HG03342 (cell line): ENCODE measurements at regions not wholly inside any gene's neighbourhood (a gene's known extent, or its start where the extent isn't known, plus 50 kb on each side); places are given as distances from the start of the nearest gene placed in this dataset.

ENCODE experiments used
- ATAC-seq: cut with Tn5 transposase; IDR thresholded peaks from one replicate; pipeline ENCODE4 v1.9.1; 2021; ENCODE audit warnings: mild to moderate bottlenecking, moderate library complexity; ENCODE audit not compliant: unreplicated experiment

DNA sequence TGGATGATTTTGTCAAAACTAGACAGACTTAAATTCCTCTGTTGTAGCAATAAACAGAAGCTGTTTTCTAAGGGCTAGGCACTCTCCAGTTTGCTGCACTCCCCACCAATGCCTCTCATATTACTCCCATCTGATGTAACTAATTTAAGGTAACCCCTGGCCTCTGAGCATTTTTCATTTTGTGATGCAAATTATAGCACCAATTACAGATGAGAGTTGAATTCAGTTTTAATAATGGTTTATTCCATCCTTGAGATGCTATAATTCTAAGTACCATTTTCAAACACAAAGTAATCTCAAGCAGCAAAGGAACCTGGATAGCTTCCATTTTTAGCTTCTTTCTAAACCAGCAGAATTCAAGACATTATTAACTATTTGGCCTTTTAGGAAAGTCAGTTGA, 280.4 kb upstream of the DAB1 start:
- no peak for ATAC-seq

DNA sequence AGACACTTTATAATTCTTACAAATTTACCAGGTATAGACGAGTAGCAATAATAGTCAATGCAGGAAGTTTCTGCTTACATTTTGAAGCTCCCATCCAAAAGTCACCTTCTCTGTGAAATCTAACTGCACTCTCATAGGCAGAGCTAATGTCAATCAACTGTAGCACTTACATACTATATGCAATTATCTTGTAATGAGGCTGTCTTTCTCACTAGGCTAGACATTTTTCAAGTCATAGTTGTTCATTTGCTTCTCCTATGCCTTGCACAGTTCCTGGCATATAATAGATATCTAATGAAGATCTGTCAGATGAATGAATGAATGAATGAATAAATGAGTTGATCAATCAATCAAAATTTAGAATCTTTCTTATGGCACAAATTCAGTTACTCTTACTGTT, 273.0 kb upstream of the DAB1 start:
- ATAC-seq: no peak

DNA sequence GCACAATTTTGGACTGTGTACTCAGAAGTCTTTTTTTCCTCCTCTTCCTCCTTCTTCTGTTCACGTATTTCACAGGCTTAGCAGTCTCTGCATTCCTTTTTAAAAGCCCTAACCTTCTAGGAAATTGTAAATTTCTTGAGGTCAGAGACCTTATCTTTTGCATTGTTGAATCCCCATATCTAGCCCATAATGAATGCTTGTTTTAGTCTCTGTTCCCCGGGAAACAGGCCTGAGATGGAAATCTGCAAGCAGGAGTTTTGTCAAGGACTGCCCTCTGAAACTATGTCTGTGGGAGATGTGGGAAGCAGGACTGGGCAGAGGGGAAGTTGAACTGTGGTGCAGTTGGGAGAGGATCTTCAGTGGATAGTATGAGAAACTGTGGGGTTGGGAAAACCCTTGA, 272.2 kb upstream of the DAB1 start:
- ATAC-seq: no peak

DNA sequence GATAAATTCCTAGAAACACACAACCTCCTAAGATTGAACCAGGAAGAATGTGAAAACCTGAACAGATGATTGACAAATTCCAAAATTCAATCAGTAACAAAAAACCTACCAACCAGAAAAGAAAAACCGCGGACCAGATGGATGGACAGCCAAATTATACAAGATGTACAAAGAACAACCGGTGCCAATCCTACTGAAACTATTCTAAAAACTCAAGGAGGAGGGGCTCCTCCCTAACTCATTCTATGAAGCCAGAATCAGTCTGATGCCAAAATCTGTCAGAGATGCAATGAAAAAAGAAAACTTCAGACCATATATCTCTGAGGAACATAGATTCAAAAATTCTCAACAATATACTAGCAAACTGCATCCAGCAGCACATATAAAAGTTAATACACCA, 262.4 kb upstream of the DAB1 start:
- ATAC-seq: no peak

DNA sequence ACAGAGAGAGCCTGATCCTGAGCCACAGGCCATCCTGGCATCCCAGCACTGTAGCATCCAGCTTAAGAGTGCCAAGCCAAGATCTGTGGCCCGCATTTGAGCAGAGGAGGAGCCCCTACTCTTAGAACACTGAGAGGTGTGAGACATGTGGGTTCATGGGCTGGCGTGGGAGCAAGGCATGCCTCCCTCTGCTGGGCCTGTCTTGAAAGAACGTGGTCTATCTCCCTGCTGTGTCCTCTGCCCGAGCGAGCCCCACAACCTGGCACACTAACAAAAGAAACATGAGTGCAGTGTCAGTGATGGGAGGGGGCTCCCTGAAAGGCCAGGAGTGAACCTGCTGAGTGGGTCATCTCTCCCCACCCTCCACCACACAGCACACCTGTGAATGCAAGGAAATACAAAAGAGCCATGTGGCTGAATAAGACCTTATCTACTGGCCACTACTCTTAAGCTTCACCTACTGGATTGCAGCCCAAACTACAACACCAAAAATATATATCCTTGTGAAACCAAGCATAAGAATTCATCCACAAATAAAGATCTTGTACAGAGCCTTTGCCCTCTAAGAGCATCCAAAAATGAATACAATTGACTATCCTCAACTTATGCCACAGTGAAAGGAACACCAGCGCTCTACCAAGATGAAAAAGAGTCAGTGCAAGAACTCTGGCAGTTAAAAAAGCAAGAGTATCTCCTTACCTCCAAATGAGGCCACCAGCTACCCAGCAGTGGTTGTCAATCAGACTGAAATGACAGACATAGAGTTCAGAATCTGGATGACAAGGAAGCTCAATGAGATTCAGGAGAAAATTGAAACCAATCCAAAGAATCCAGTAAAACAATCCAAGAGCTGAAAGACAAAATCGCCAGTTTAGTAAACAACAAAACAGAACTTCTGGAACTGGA, 259.4 kb upstream of the DAB1 start:
- ATAC-seq: no peak

DNA sequence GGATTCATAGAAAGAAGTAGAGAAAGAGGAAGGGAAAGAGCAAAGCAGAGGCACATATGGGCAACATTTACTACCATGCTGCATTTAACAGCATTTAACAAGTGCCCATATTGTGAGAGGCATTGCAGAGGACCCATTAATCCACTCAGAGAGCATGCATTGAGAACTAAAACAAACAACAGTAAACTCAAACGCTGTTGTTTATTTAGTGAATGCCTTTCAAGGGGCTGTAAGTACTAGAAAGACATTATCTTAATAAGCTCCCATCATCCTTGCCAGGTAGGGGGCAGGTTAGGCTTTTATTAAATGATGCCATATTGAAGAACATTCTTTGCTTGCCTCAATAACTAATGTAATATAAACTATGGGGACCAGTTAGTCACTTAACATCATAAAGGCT, 254.3 kb upstream of the DAB1 start:
- ATAC-seq: no peak

DNA sequence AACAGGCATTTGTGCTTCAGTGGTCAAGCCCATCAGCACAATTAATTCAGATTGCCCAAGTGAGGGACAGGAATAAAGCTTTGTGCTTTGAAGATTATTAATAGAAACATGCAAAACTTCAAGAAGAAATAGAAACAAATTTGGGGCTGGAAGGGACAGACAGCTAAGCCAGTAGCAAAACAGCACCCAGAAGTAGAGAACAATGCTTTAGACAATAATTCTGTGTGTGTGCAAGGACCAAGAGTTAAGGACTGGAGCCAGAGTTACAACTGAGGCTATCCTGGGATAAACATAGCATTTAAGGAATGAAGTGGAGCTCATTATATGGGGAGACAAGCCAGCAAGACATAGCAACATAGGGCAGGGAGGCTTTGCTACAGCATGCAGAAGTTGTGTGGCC, 251.9 kb upstream of the DAB1 start:
- no peak for ATAC-seq

DNA sequence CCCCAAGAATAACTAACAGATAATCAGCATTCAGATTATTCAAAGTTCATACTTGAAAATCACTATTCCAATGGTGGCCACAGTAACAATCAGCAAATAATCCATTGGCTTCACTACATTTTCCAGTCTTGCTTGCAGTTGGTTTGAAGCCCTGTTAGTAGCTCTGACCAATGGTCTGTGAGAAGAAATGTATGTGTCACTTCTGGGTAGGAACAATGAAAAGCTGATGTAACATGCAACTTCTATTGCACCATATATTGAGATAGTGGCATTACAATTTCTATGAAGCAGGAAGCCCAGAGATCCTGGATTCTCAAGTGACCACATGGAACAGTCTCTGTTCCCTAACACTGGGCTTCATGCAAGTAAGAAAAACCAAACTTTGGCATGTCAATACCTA, 250.9 kb upstream of the DAB1 start:
- no peak for ATAC-seq

DNA sequence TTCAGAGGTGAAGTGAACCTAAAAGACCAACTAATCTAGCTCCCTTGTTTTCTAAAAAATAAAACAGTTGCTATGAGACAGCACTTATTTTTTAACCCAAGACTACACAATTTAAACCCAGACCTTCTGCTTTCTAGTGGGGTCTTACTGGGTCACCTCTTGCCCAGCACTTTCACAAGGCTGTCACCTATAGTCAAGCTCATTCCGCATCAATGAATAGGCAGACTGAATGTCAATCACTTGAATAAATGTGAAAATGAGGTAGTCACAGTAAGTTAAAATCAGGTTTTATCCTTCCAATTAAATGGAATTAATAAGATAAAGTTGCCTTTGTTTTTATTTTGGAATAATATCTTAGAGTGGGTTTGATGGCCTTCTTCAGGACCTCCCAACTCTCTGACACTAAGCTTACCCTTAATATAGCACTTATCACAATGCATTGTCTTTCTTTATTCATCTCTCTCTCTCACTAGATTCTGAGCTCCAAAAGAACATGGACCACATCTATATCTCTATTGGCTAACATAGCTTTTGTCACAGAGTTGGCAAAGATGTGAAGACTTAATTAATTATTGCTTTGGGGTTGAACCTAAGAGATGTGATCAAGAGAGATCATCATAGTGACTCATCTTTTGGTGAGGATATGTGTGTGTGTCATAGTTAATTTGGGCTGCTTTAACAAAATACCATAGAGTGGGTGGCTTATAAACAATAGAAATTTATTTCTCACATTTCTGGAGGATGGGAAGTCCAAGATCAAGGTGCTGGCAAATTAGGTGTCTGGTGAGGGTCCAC, 248.7 kb upstream of the DAB1 start:
- ATAC-seq: no peak

DNA sequence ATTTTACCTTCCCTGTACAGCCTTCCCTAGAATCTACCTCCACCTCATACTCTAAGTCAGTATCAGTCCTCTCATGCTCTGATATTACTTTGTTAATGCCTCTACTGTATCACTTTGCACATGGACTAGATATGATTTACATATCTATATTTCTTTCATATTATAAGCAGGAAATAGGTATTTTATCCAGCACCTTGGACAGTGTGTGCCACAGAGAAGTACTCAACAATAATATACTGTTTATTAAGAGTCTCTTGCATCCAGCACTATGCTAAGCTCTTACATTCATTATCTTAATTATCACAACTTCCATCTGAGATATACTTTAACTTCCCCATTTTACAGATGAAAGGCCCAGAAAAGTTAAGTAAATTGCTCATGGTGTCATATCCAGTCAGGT, 247.9 kb upstream of the DAB1 start:
- no peak for ATAC-seq

DNA sequence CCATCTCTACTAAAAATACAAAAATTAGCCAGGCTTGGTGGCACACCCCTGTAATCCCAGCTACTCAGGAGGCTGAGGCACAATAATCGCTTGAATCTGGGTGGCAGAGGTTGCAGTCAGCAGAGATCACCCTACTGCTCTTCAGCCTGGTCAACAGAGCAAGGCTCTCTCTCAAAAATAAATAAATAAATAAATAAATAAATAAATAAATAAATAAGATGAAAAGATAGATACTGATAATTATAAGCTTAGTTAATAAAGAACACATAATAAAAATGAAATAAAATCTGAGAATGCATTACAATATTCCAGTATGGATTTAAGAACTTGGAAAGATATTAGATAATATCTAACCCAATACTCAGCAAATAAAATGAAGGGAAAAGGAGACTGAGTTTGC, 235.9 kb upstream of the DAB1 start:
- no peak for ATAC-seq

DNA sequence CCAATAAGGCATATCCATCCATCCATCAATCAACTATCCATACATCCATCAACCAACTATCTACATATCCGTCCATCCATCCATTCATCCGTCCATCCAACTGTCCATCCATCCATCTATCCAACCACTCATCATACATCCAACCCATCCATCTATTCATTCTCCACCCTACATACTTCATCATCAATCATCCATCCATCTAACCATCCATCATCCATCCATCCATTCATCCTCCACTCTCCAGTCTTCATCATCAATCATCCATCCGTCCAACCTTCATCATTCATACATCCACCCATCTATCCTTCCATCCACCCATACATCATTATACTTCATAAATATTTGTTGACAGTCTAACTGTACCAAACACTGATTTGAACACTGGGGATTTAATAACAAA, 231.3 kb upstream of the DAB1 start:
- ATAC-seq: no peak

DNA sequence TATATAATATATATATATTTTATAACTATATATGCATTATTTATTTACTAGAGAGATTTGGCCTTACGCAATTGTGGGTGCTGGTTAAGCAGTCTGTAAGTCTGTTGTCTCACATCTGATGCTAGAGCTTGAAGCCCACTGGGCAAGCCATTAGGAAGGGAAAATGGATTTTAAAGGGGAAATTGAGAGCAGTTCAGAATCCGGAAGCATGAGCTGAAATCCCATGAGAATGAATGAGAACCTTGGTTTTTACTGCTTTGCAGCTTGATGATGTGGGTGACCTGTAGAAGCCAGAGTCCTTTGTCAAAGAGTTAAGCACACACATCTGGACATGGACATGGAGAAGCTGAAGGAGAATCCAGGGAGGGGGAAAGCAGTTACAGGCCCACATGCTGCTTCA, 220.8 kb upstream of the DAB1 start:
- no peak for ATAC-seq

DNA sequence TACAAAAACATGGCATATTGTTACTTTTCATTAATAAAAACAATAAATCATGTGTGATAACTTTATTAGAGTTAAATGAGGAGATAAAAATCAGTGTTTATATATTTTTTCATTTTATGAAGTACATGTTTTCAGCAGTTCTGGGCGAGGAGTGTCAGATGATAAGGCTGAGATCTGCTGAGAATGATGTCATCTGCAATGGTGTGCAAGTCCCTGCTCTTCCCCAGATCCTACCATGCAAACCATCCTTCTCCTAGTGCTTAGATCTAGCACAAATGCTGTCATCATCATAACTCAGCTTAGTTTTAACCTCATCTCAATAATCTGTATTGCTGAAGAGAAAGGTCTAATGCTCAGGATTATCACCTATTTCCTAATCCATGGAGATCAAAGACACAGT, 214.4 kb upstream of the DAB1 start:
- no peak for ATAC-seq

DNA sequence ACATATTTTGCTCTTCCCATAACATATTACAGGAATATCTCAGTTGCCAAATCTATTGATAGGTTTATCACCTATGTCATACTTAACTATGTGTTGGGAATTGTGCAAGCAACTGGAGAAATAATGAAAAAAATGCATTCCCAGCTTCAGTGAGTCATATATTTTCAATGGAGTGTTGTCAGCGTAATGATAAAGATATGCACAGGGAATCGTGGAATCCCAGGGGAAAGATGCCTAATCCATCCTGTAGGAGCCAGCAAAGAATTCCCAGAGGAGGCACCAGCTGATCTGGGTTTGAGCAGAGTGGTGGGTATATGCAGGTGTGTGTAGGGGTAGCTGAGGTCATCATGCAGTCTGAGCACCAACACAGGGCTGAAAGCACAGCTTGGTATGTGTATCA, 213.3 kb upstream of the DAB1 start:
- ATAC-seq: no peak

DNA sequence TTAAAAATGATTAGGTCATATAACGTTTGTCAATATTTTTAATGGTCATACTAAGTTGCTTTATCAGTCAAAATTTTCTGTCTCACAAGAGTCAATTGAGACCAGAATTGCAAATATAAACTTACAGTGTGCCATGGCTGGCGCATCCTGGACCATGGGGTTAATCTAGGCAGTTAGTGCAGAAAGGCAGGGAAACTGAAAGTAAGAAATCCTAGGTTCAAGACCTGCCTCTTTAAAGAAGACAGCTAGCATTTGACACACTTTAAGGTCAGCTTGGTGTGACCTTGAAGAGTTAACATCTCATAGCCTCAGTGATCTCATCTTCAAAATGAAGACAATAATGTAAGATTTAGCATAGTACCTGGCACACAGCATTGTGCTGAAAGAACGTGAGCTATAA, 210.0 kb upstream of the DAB1 start:
- no peak for ATAC-seq

DNA sequence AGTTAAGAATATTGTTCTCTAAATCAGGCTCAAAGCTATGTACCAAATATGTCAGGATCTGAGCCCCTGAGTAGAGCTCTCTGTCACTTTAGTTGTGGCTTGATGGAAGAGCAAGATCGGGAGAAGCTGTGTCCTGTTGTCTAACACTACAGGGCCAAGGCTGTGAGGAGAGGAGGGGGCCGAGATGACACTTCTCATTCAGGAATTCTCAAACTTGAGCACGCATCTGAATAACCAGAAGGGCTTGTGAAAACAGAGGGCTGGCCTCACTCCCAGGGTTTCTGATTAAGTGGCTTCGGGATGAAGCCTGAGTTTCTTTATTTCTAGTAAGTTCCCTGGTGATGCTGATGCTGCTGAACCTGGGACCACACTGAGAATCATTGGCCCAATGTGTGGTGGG, 209.2 kb upstream of the DAB1 start:
- no peak for ATAC-seq

DNA sequence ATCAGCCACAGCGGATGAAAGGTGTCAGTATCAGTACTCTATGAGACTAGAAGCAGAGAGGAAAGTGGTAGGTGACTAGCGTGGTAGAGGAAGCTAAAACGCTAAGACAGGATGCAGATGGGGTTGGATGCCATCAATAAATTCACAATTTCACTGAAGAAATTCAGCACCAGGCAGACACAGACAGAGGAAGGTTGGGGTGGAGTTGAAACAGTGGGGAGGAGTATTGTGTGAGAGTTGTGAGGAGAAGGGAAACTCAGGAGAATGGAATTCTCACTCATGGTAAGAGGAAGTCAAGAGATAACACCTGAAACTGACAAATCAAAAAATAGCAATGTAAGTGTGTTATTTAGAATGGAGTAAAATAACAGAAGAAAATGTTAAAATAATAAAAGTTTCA, 208.5 kb upstream of the DAB1 start:
- ATAC-seq: no peak

DNA sequence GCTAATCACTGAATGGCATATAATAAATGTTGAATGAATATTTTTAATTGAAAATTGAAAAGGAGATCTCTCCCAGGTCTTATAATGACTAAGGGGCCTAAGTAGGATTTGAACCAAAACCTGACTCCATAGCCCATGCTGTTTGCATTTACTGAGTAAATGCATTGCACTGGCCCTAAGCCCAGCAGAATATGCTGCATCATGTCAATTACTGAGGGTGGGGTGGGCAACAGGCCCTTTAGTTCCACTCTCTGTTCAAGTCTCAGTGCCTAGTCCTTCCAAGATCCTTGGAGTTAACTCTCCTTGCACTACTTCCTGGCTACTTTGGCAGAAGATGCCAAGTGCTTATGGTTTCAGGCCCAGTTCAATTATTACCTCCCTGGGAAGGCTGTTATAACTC, 203.8 kb upstream of the DAB1 start:
- no peak for ATAC-seq

DNA sequence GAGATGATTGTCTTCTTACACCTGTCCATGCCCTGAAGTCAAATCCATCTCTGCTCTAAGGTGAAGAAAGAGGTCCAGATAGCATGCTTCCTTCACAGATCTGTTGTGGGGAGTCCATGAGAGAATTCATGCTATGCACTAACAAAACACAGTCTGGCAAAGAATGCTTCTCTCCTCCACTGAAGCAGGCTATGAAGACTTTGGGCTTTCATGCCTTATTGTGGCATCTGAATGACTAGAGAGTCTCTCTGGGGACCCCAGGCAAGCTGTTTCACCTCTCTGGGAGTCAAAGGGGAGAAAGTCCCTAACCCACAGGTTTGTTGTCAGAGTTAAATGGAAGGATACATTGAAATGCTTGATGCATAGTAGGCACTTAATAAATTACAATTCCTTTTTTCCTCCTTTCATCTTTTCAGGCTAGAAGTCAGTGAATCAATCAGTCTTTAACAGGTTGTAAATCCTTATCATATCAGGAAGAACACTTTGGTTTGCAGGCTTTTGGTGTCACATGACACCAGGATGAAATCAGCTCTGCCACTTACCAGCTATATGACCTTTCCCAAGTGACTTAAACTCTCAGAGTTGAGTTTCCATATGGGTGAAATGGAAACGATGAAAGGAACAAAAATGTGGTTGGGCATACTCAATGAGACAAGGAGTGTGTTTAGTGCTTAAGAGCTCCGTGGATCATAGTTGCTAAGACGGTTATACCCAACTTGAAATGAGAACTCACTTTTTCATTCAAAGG, 200.1 kb upstream of the DAB1 start:
- ATAC-seq: no peak

DNA sequence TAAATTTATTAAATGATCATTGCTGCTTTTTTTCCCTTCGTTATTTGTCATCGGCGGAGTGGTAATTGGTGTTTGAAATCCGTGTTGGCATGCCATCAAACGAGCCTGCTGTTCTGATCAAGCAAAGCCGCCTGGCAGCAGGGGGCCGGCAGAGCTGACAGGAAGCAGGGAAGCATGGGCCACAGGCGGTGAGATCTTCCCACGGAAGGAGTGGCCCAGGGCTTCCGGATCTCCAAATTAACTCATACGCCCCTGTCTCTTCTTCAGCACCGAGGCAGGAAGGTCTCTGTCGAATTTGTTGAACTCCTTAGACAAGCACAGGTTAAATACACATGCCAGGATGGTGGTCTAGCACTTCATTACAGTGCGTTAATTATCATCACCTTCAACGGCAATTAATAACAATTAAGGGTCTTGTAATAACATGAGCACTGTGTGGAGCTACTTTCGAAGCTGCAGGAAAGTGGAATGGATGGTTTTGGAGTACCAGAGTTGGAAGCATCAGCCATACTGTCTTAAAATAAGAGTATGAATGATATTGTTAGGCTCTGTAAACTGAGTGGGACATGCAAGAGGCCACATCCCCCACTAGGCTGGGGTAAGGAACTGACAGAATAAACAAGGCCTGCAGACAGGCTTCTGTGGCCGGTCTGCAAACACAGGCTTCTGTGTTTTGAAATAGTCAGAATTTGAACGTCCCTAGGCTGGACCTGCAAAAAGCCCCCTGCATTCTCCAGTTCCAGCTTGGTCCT, 199.4 kb upstream of the DAB1 start:
- no peak for ATAC-seq
